GM06990 (cell line): ENCODE measurements at regions not wholly inside any gene's neighbourhood (a gene's known extent, or its start where the extent isn't known, plus 50 kb on each side); places are given as distances from the start of the nearest gene placed in this dataset.

Source experiments
- DNase-seq: peaks from one replicate; pipeline ENCODE4 v3.0.0-alpha.2; 2011; ENCODE audit not compliant: insufficient read length; ENCODE audit errors: extremely low read depth
- H3K27me3 ChIP-seq: replicated peaks from 2 replicates; pipeline ENCODE4 v1.6.0; 2011; ENCODE audit warnings: low read length; ENCODE audit not compliant: control insufficient read depth, insufficient read depth
- H3K36me3 ChIP-seq: 2 replicates; pipeline ENCODE4 v1.5.1; 2011; ENCODE audit warnings: low read length; ENCODE audit not compliant: control insufficient read depth, insufficient read depth
- H3K4me3 ChIP-seq: replicated peaks from 2 replicates; pipeline ENCODE4 v1.5.1; 2011; ENCODE audit warnings: low read depth, mild to moderate bottlenecking, control low read depth, low read length
- TF ChIP-seq, protein P1 (sequence below): IDR thresholded peaks from 2 replicates; pipeline ENCODE4 v1.5.1; 2011; ENCODE audit warnings: low read length, control low read depth, mild to moderate bottlenecking, inconsistent platforms; ENCODE audit not compliant: insufficient read depth, poor library complexity, severe bottlenecking

DNA sequence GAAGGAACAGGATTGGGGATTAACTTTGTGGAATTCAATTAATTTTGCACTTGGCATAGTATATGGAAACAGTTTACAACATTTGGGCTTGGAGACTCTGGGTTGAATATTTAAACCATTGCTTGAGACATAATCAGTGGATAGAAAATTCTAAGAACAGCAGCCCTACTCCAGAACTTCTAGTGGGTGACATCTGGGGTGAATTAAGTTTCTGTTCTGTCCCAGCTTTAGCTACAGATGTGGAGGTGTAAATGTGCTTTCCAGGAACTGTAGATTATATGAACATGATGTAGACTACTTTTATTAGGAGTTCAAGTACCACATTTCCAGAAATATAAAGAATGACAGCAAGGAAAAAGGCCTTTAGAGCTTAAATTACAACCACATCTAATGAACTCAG lies 51.9 kb upstream of the SKAP2 start:
- Histone ChIP-seq H3K36me3 (no peaks in the 10 kb centered on the region), H3K27me3 (no peaks in the 10 kb centered on the region), H3K4me3 (no peak overlapping the region)
- no peak for DNase-seq
- TF ChIP-seq, protein P1, sequence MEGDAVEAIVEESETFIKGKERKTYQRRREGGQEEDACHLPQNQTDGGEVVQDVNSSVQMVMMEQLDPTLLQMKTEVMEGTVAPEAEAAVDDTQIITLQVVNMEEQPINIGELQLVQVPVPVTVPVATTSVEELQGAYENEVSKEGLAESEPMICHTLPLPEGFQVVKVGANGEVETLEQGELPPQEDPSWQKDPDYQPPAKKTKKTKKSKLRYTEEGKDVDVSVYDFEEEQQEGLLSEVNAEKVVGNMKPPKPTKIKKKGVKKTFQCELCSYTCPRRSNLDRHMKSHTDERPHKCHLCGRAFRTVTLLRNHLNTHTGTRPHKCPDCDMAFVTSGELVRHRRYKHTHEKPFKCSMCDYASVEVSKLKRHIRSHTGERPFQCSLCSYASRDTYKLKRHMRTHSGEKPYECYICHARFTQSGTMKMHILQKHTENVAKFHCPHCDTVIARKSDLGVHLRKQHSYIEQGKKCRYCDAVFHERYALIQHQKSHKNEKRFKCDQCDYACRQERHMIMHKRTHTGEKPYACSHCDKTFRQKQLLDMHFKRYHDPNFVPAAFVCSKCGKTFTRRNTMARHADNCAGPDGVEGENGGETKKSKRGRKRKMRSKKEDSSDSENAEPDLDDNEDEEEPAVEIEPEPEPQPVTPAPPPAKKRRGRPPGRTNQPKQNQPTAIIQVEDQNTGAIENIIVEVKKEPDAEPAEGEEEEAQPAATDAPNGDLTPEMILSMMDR: no peak
